A673 (cell line): ENCODE measurements at regions not wholly inside any gene's neighbourhood (a gene's known extent, or its start where the extent isn't known, plus 50 kb on each side); places are given as distances from the start of the nearest gene placed in this dataset.
"Not testable (repeated sequence)": the region's sequence is repeated elsewhere in the genome, so short reads cannot be mapped to it uniquely, and the experiment has no call there.

Experiments
- CTCF ChIP-seq: fragments of 300-800, 200-600 bp; sonication (generic); conservative IDR thresholded peaks from 2 replicates; pipeline ENCODE4 v1.5.1; 2017; ENCODE audit warnings: low read depth, mild to moderate bottlenecking, antibody characterized with exemption, low read length, moderate library complexity, mixed read lengths
- EZH2 ChIP-seq: fragments of 200-600 bp; sonication (generic); IDR thresholded peaks from 2 replicates; pipeline ENCODE4 v1.6.1; 2017; ENCODE audit warnings: borderline replicate concordance, low read depth, mild to moderate bottlenecking, mixed read lengths, antibody characterized with exemption, low read length; ENCODE audit not compliant: poor library complexity, severe bottlenecking

GRCh38 chr12:68547318-68547717, 63.4 kb upstream of the RAP1B start:
- TF ChIP-seq CTCF, EZH2: not testable (repeated sequence)
